ENCODE measurements at regions not wholly inside any gene's neighbourhood (a gene's known extent, or its start where the extent isn't known, plus 50 kb on each side); places are given as distances from the start of the nearest gene placed in this dataset.

GRCh38 chr1:147470079-147470478 lies 71.2 kb upstream of the BCL9 start:
- Histone ChIP-seq H3K9me2 (no peaks in the 10 kb centered on the region), H3K27ac (ENCODE audit: low read depth in 2 of 2, low read length in 1 of 2) (no peak overlapping the region), H3K36me3 (replicated peaks in 1 of 2; ENCODE audit: control insufficient read depth in 1 of 2, insufficient read depth in 2 of 2, low read length in 1 of 2) (no peaks in the 10 kb centered on the region), H3K4me3 (ENCODE audit: low read depth in 2 of 2, low read length in 1 of 2) (no peak overlapping the region), H3K79me2 (ENCODE audit: insufficient read depth) (no peaks in the 10 kb centered on the region), H3K9me3 (no peaks in the 10 kb centered on the region), H2AFZ (ENCODE audit: low read depth) (no peak overlapping the region), H3K4me1 (ENCODE audit: control insufficient read depth in 1 of 2, insufficient read depth in 2 of 2, low read depth in 1 of 2, low read length in 1 of 2) (no peaks in the 10 kb centered on the region), H3K27me3 (ENCODE audit: insufficient read depth) (no peaks in the 10 kb centered on the region), H3K4me2 (no peak overlapping the region), H3F3A (replicated peaks; ENCODE audit: insufficient read depth) (no peaks in the 10 kb centered on the region), H4K20me1 (ENCODE audit: insufficient read depth) (no peaks in the 10 kb centered on the region), H3K9ac (no peak overlapping the region)
- TF ChIP-seq REST (IDR thresholded peaks at IDR 0.05; ENCODE audit: low read depth, low read length), result no peak
- TF ChIP-seq MEF2A (IDR thresholded peaks at IDR 0.05; ENCODE audit: borderline replicate concordance, low read depth), result no peak
- TF ChIP-seq TCF12 (IDR thresholded peaks at IDR 0.05), result no peak
- no peak for TF ChIP-seq MAX (IDR thresholded peaks at IDR 0.05; ENCODE audit: low read depth)
- TF ChIP-seq FOXM1 (IDR thresholded peaks at IDR 0.05; ENCODE audit: low read depth), result no peak
- TF ChIP-seq SIN3A (IDR thresholded peaks at IDR 0.05; ENCODE audit: borderline replicate concordance, low read depth, low read length), result no peak
- no peak for TF ChIP-seq GABPA (IDR thresholded peaks at IDR 0.05; ENCODE audit: low read depth)
- TF ChIP-seq TEAD4 (IDR thresholded peaks at IDR 0.05; ENCODE audit: borderline replicate concordance, insufficient read depth), result no peak
- no peak for TF ChIP-seq USF1 (IDR thresholded peaks at IDR 0.05; ENCODE audit: borderline replicate concordance, low read depth)
- no peak for TF ChIP-seq NRF1 (IDR thresholded peaks at IDR 0.05; ENCODE audit: low read depth, low read length)
- no peak for TF ChIP-seq TAF1 (IDR thresholded peaks at IDR 0.05; ENCODE audit: borderline replicate concordance, low read depth, low read length)
- no peak for TF ChIP-seq ZBTB33 (IDR thresholded peaks at IDR 0.05; ENCODE audit: borderline replicate concordance, low read depth)
- TF ChIP-seq PBX3 (IDR thresholded peaks at IDR 0.05), result no peak
- no peak for TF ChIP-seq EP300 (IDR thresholded peaks at IDR 0.05; ENCODE audit: borderline replicate concordance in 1 of 2, low read depth in 1 of 2, low read length in 1 of 2)
- POLR2A ChIA-PET, result no interaction called here
- CTCF ChIA-PET, result interaction anchor here (1.2 kb wide), 1 partner anchor 26 kb away, joined by 3 read pairs; no protein-coding TSS in a partner anchor
- DNase-seq, result no peak

All from SK-N-SH (cell line).